Epithelial cell of proximal tubule (primary cell): ENCODE measurements at regions not wholly inside any gene's neighbourhood (a gene's known extent, or its start where the extent isn't known, plus 50 kb on each side); places are given as distances from the start of the nearest gene placed in this dataset.
A peak's percentile ranks its signal among the peaks of the same experiment; 100 is the strongest.

Experiments
- DNase-seq: peaks from one replicate; pipeline ENCODE4 v3.0.0-alpha.2; 2011; ENCODE audit warnings: low read depth
- H3K4me3 ChIP-seq: 2 replicates; pipeline ENCODE4 v1.5.1; 2011; ENCODE audit warnings: low read depth, mild to moderate bottlenecking, low read length
- TF ChIP-seq, protein P1 (sequence below): conservative IDR thresholded peaks from 2 replicates; pipeline ENCODE4 v1.5.1; 2012; ENCODE audit warnings: low read depth, mild to moderate bottlenecking, low read length

DNA sequence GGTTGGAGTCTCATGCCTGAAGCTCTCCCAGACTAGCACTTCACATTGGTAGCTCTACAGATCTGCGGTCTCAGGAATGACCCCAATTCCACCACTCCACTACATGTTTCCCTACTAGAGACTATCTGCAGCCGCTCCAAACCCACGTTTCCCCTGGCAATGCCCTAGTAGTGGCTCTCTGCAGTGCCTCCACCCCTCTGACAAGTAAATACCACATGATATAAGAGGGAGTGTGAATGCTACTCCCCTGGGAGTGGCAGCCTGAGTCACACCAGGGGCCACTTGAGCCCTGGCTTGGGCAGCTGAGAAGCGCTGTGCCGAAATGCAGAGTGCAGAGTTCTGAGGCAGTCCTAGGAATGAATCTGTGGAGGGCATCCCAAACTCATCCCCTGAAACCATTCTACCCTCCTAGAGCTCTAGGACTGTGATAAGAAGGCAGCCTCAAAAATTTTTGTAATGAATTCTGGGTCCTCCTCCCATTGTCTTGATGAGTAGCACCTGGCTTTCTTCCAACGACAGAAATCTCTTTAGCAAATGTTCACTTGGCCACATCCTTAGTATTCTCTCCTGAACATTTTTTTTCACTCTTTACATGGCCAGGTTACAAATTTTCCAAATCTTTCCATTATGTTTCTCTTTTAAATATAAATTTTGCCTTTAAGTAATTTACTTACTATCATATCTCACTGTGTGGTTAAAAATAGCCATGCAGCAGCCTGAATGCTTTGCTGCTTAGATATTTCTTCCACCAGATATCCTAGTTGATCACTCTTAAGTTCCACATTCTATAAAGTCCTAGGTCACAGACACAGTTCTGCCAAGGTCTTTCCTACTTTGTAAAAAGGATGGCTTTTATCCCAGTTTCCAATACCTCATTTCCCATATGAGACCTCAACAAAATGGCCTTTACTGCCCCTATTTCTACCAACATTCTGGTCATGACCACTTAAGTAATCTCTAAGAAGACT lies 160.2 kb upstream of the CPEB2 start:
- no peak for DNase-seq
- TF ChIP-seq, protein P1, sequence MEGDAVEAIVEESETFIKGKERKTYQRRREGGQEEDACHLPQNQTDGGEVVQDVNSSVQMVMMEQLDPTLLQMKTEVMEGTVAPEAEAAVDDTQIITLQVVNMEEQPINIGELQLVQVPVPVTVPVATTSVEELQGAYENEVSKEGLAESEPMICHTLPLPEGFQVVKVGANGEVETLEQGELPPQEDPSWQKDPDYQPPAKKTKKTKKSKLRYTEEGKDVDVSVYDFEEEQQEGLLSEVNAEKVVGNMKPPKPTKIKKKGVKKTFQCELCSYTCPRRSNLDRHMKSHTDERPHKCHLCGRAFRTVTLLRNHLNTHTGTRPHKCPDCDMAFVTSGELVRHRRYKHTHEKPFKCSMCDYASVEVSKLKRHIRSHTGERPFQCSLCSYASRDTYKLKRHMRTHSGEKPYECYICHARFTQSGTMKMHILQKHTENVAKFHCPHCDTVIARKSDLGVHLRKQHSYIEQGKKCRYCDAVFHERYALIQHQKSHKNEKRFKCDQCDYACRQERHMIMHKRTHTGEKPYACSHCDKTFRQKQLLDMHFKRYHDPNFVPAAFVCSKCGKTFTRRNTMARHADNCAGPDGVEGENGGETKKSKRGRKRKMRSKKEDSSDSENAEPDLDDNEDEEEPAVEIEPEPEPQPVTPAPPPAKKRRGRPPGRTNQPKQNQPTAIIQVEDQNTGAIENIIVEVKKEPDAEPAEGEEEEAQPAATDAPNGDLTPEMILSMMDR = no peak
- H3K4me3 ChIP-seq = no peak overlapping the region

DNA sequence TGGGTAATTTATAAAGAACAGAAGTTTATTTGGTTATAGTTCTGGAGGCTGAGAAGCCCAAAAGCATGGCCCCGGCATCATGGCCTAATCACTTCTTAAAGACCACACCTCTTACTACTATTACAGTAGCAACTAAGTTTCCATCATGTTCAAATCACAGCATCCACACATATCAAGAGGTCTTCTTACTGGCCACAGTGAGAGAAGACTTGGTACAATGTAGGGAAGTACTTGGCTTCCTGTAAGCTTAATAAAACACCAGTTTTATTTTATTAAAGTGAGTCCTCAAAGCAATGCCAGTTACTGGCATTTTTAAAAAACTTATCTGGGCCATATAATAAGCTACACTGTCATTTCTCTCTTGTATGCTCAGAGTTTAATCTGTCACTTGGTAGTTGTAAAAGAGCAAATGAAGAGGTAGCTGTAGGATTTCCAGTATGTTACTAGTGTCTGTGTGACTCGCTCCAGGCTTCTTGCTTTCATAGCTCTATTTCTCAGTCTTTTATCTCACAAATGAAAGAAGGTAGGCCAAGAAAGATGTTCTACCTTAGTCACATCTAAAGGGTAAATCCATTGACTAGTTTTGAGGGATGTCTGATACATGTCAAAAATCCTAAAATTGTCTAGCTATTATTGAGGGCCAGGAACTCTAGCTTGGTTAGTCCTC lies 159.2 kb upstream of the CPEB2 start:
- DNase-seq = no peak
- H3K4me3 ChIP-seq = no peak overlapping the region
- TF ChIP-seq, protein P1 = no peak

GRCh38 chr4:14844061-14844460 lies 158.2 kb upstream of the CPEB2 start:
- no peak overlapping the region for H3K4me3 ChIP-seq
- DNase-seq = no peak
- TF ChIP-seq, protein P1 = no peak

GRCh38 chr4:14848229-14848628 lies 154.1 kb upstream of the CPEB2 start:
- TF ChIP-seq, protein P1 = no peak
- DNase-seq = no peak
- H3K4me3 ChIP-seq = no peak overlapping the region

GRCh38 chr4:14850455-14851097 lies 151.7 kb upstream of the CPEB2 start:
- TF ChIP-seq, protein P1 = no peak
- DNase-seq = no peak
- no peak overlapping the region for H3K4me3 ChIP-seq

GRCh38 chr4:14853176-14853943 lies 148.9 kb upstream of the CPEB2 start:
- H3K4me3 ChIP-seq = no peak overlapping the region
- DNase-seq = peak; percentile 78

More at GRCh38 chr4:14853176-14853943, 148.9 kb upstream of the CPEB2 start:
- TF ChIP-seq, protein P1 = no peak
